Stimulated activated CD4-positive, alpha-beta T cell treated with anti-CD3 and anti-CD28 coated beads, TNF-alpha, amount 100 ng/mL, for 48 hours (primary cell): ENCODE measurements at regions not wholly inside any gene's neighbourhood (a gene's known extent, or its start where the extent isn't known, plus 50 kb on each side); places are given as distances from the start of the nearest gene placed in this dataset.
"Not testable (repeated sequence)": the region's sequence is repeated elsewhere in the genome, so short reads cannot be mapped to it uniquely, and the experiment has no call there.

Source experiments
- DNase-seq, 3 donors: peaks; one replicate each; pipeline ENCODE4 v3.0.0-alpha.2; 2020; ENCODE audit warnings: low read depth in 3 of 3

- no peak for DNase-seq
Measured at GRCh38 chr4:31741326-31741725, 1021.2 kb downstream of the PCDH7 start.

GRCh38 chr4:31748382-31748781, 1028.2 kb downstream of the PCDH7 start:
- no peak for DNase-seq

GRCh38 chr4:31750581-31750980, 1030.4 kb downstream of the PCDH7 start:
- DNase-seq, result not testable (repeated sequence)

- no peak for DNase-seq
Measured at GRCh38 chr4:31755751-31756150, 1035.6 kb downstream of the PCDH7 start.

GRCh38 chr4:31768756-31769155, 1048.6 kb downstream of the PCDH7 start:
- no peak for DNase-seq

GRCh38 chr4:31783311-31783710, 1063.1 kb downstream of the PCDH7 start:
- DNase-seq, result no peak

- no peak for DNase-seq
Measured at GRCh38 chr4:31784558-31784957, 1064.4 kb downstream of the PCDH7 start.

- DNase-seq, result no peak
Measured at GRCh38 chr4:31787701-31788100, 1067.5 kb downstream of the PCDH7 start.

- DNase-seq, result no peak
Measured at GRCh38 chr4:31788676-31789075, 1068.5 kb downstream of the PCDH7 start.

GRCh38 chr4:31791666-31792065, 1071.5 kb downstream of the PCDH7 start:
- no peak for DNase-seq

GRCh38 chr4:31793907-31794306, 1073.7 kb downstream of the PCDH7 start:
- no peak for DNase-seq

GRCh38 chr4:31797052-31797451, 1076.9 kb downstream of the PCDH7 start:
- DNase-seq, result not testable (repeated sequence)

- DNase-seq, result no peak
Measured at GRCh38 chr4:31803526-31804195, 1083.5 kb downstream of the PCDH7 start.

GRCh38 chr4:31807036-31807435, 1086.9 kb downstream of the PCDH7 start:
- no peak for DNase-seq

GRCh38 chr4:31844350-31844749, 1124.2 kb downstream of the PCDH7 start:
- no peak for DNase-seq

- no peak for DNase-seq
Measured at GRCh38 chr4:31851946-31852345, 1131.8 kb downstream of the PCDH7 start.

- no peak for DNase-seq
Measured at GRCh38 chr4:31877429-31877828, 1157.3 kb downstream of the PCDH7 start.

GRCh38 chr4:31880837-31881236, 1160.7 kb downstream of the PCDH7 start:
- not testable (repeated sequence) for DNase-seq

GRCh38 chr4:31896349-31896748, 1176.2 kb downstream of the PCDH7 start:
- no peak for DNase-seq

GRCh38 chr4:31905363-31905762, 1185.2 kb downstream of the PCDH7 start:
- DNase-seq, result no peak

- DNase-seq, result no peak
Measured at GRCh38 chr4:31908261-31908660, 1188.1 kb downstream of the PCDH7 start.

- no peak for DNase-seq
Measured at GRCh38 chr4:31917334-31917733, 1197.2 kb downstream of the PCDH7 start.

- DNase-seq, result no peak
Measured at GRCh38 chr4:31918891-31919290, 1198.7 kb downstream of the PCDH7 start.

- DNase-seq, result no peak
Measured at GRCh38 chr4:31923634-31924033, 1203.5 kb downstream of the PCDH7 start.
